Mesenchymal stem cell (in vitro differentiated cells and primary cell): ENCODE measurements at regions not wholly inside any gene's neighbourhood (a gene's known extent, or its start where the extent isn't known, plus 50 kb on each side); places are given as distances from the start of the nearest gene placed in this dataset.

Experiments
- DNase-seq: peaks from one replicate; pipeline ENCODE4 v3.0.0-alpha.2; 2013
- H2AFZ ChIP-seq: one replicate; pipeline ENCODE4 v1.6.1; 2013; ENCODE audit warnings: low read depth, mild to moderate bottlenecking, control low read depth, inconsistent platforms, low read length, moderate library complexity
- H2AK5ac ChIP-seq: 2 replicates; pipeline ENCODE4 v1.6.1; 2013; ENCODE audit warnings: low read length, moderate library complexity, mild to moderate bottlenecking, inconsistent platforms; ENCODE audit not compliant: severe bottlenecking
- H2BK120ac ChIP-seq: one replicate; pipeline ENCODE4 v1.6.1; 2013; ENCODE audit warnings: low read depth, mild to moderate bottlenecking, inconsistent platforms, low read length, moderate library complexity
- H2BK12ac ChIP-seq, 2 experiments: one replicate each; pipeline ENCODE4 v1.6.1; 2013; ENCODE audit warnings: inconsistent platforms in 2 of 2, low read length in 2 of 2, mild to moderate bottlenecking in 2 of 2, moderate library complexity in 2 of 2, control low read depth in 1 of 2
- H2BK15ac ChIP-seq: one replicate; pipeline ENCODE4 v1.6.1; 2013; ENCODE audit warnings: mild to moderate bottlenecking, low read depth, inconsistent platforms; ENCODE audit not compliant: poor library complexity, severe bottlenecking
- H2BK5ac ChIP-seq: 2 replicates; pipeline ENCODE4 v1.6.1; 2013; ENCODE audit warnings: low read depth, mild to moderate bottlenecking, low read length, control low read depth, inconsistent platforms; ENCODE audit not compliant: poor library complexity, severe bottlenecking
- H3K14ac ChIP-seq, 2 experiments: one replicate each; pipeline ENCODE4 v1.6.1; 2013; ENCODE audit warnings: inconsistent platforms in 2 of 2, low read length in 2 of 2, control low read depth in 1 of 2, mild to moderate bottlenecking in 1 of 2, moderate library complexity in 1 of 2
- H3K18ac ChIP-seq, 2 experiments: one replicate each; pipeline ENCODE4 v1.6.1; 2013; ENCODE audit warnings: inconsistent platforms in 2 of 2, low read length in 2 of 2, control low read depth in 1 of 2, low read depth in 1 of 2, mild to moderate bottlenecking in 1 of 2
- H3K23ac ChIP-seq, 2 experiments: one replicate each; pipeline ENCODE4 v1.6.1; 2013; ENCODE audit warnings: inconsistent platforms in 2 of 2, low read length in 2 of 2, mild to moderate bottlenecking in 2 of 2, moderate library complexity in 2 of 2, control low read depth in 1 of 2
- H3K27ac ChIP-seq: 2 replicates; pipeline ENCODE4 v1.5.1; 2013; ENCODE audit warnings: mild to moderate bottlenecking, moderate library complexity, low read length, control low read depth, inconsistent platforms; ENCODE audit not compliant: poor library complexity, severe bottlenecking
- H3K27me3 ChIP-seq, 2 experiments: 2 replicates each; pipeline versions ENCODE4 v1.6.1 to v1.7.0; 2013; ENCODE audit warnings: low read length in 2 of 2, mild to moderate bottlenecking in 2 of 2, moderate library complexity in 2 of 2, control low read depth in 1 of 2, inconsistent platforms in 1 of 2; ENCODE audit not compliant: control insufficient read depth in 1 of 2, insufficient read depth in 1 of 2
- H3K36me3 ChIP-seq, 2 experiments: 2 replicates each; pipeline versions ENCODE4 v1.6.1 to v1.7.0; 2013; ENCODE audit warnings: low read length in 2 of 2, control low read depth in 1 of 2, inconsistent platforms in 1 of 2, low read depth in 1 of 2, mild to moderate bottlenecking in 1 of 2; ENCODE audit not compliant: insufficient read depth in 2 of 2, control insufficient read depth in 1 of 2
- H3K4ac ChIP-seq, 2 experiments: one replicate each; pipeline ENCODE4 v1.6.1; 2013; ENCODE audit warnings: inconsistent platforms in 2 of 2, low read length in 2 of 2, mild to moderate bottlenecking in 2 of 2, moderate library complexity in 2 of 2, control low read depth in 1 of 2, low read depth in 1 of 2
- H3K4me1 ChIP-seq: 2 replicates; pipeline ENCODE4 v1.6.1; 2013; ENCODE audit warnings: low read depth, low read length, control low read depth; ENCODE audit not compliant: control insufficient read depth, insufficient read depth
- H3K4me2 ChIP-seq: 2 replicates; pipeline ENCODE4 v1.6.1; 2013; ENCODE audit warnings: low read length, mild to moderate bottlenecking, inconsistent platforms; ENCODE audit not compliant: poor library complexity, severe bottlenecking
- H3K4me3 ChIP-seq, 2 experiments: 2 replicates each; pipeline versions ENCODE4 v1.5.1 to v1.7.0; 2013; ENCODE audit warnings: low read length in 2 of 2, mild to moderate bottlenecking in 2 of 2, control low read depth in 1 of 2, low read depth in 1 of 2; ENCODE audit not compliant: insufficient read depth in 1 of 2
- H3K79me1 ChIP-seq: replicated peaks from 2 replicates; pipeline ENCODE4 v1.6.1; 2013; ENCODE audit warnings: mild to moderate bottlenecking, control low read depth, low read length, inconsistent platforms; ENCODE audit not compliant: poor library complexity, severe bottlenecking
- H3K9ac ChIP-seq: 2 replicates; pipeline ENCODE4 v1.7.0; 2013; ENCODE audit warnings: mild to moderate bottlenecking, low read length, moderate library complexity
- H3K9me3 ChIP-seq: 2 replicates; pipeline ENCODE4 v1.7.0; 2013; ENCODE audit warnings: mild to moderate bottlenecking, low read length; ENCODE audit not compliant: control insufficient read depth
- H4K8ac ChIP-seq: one replicate; pipeline ENCODE4 v1.6.1; 2013; ENCODE audit warnings: inconsistent platforms, mild to moderate bottlenecking, low read length, moderate library complexity
- H4K91ac ChIP-seq: one replicate; pipeline ENCODE4 v1.6.1; 2013; ENCODE audit warnings: mild to moderate bottlenecking, low read length, inconsistent platforms
- WGBS: methylation state at CpG from one replicate; pipeline ENCODE4 v1.1.7; 2013; ENCODE audit warnings: mixed read lengths; 5-methylcytosine and 5-hydroxymethylcytosine counted together

DNA sequence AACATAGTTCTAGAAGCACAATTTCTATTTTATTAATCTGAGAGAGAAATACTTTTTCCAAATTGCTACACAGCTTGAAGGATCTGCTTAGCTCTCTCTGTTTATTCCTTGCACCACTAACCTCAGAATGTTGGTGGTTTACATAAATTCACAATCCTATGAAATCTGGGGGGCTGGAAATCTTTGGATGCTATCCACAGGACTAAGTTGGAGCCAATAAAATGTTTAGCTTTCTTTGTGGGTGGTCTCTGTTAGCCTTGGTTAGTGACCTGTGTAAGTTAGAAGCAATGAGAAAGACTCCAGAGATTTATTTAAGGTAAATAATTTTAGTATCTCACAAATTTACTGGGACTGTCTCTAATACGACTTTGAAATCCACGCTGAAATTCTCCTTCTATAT lies 418.1 kb downstream of the ADGRL2 start:
- DNase-seq = no peak
- Histone ChIP-seq H3K36me3 (no peaks in the 10 kb centered on the region), H3K4me2 (no peak overlapping the region), H2AFZ (no peak overlapping the region), H2BK15ac (no peak overlapping the region), H3K9ac (no peak overlapping the region), H3K4ac (no peak overlapping the region), H3K27ac (no peak overlapping the region), H2BK5ac (no peak overlapping the region), H3K4me1 (no peaks in the 10 kb centered on the region), H3K23ac (no peak overlapping the region), H3K14ac (no peak overlapping the region), H3K79me1 (no peaks in the 10 kb centered on the region), H3K9me3 (no peaks in the 10 kb centered on the region), H2BK12ac (no peak overlapping the region), H2AK5ac (no peak overlapping the region), H4K91ac (no peak overlapping the region), H4K8ac (no peak overlapping the region), H3K18ac (no peak overlapping the region), H3K27me3 (no peaks in the 10 kb centered on the region), H3K4me3 (no peak overlapping the region), H2BK120ac (no peak overlapping the region)
- 100% methylated on average over 2 of the region's 2 CpGs for WGBS

DNA sequence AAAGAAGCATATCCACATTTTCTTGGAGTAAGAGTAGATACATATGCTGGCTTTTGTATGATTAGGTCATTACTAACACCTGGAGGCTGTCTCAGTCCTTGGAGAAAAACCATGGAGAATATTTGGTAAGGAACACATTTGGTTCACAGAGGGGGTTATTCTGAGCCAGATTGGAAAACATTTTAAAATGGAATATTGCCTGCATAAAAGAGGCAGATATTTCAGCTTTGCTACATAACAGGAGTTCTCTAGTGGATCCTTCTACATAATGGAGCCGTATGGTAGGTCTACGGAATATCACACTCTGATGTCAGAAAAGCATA lies 415.1 kb downstream of the ADGRL2 start:
- H2BK12ac ChIP-seq = no peak overlapping the region
- DNase-seq = no peak
- H3K4ac ChIP-seq = no peak overlapping the region
- no peak overlapping the region for H3K23ac ChIP-seq
- H2BK15ac ChIP-seq = no peak overlapping the region
- no peaks in the 10 kb centered on the region for H3K4me1 ChIP-seq
- H3K27me3 ChIP-seq = no peaks in the 10 kb centered on the region
- no peak overlapping the region for H3K14ac ChIP-seq
- no peaks in the 10 kb centered on the region for H3K36me3 ChIP-seq
- H3K9ac ChIP-seq = no peak overlapping the region
- no peaks in the 10 kb centered on the region for H3K9me3 ChIP-seq
- no peak overlapping the region for H2BK120ac ChIP-seq
- no peak overlapping the region for H4K91ac ChIP-seq
- H2BK5ac ChIP-seq = no peak overlapping the region
- no peak overlapping the region for H2AFZ ChIP-seq
- 97% methylated on average over 2 of the region's 2 CpGs for WGBS
- H3K18ac ChIP-seq = no peak overlapping the region
- H2AK5ac ChIP-seq = no peak overlapping the region
- no peak overlapping the region for H3K4me3 ChIP-seq
- H3K79me1 ChIP-seq = no peaks in the 10 kb centered on the region
- no peak overlapping the region for H3K27ac ChIP-seq
- no peak overlapping the region for H3K4me2 ChIP-seq
- no peak overlapping the region for H4K8ac ChIP-seq

DNA sequence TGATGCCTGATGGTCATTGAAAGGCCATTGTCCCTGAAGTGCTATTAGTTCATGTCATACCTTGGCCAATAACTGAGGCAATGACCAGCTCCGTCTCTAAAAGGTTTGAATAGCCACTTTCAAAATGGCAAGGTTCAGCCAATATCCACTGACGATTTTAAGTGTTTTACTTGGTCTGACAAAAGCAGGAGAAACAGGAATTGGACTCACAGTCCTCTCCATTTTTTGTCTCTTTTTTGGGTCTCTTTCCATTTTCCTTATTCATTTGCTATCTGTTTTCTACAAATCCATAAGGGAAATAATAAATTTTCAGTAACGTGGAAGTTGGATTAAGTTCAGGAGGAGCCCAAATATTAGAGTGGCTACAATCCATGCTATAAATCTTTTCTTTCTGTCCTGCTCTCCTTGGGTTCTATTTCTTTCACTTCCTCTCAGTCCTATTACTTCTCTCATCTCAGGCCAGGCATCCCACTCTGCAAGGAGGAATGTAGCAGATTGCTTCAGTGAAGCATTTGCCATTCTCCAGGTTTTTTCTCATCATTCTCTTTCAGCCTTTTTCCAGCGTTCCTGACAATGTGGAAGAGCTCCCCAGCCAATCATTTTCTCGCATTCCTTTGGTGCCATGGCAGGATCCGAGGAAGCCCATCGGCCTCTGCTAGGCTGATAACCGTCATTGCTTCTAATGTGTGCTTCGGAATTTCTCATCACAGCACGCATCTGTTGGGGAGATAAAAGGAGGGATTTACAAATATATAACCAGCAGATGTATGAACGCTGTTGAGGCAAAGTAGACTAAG lies 414.5 kb downstream of the ADGRL2 start:
- no peak for DNase-seq
- H3K36me3 ChIP-seq = no peaks in the 10 kb centered on the region
- H3K4me1 ChIP-seq = no peaks in the 10 kb centered on the region
- no peak overlapping the region for H2AFZ ChIP-seq
- 91% methylated on average over 11 of the region's 11 CpGs for WGBS
- H3K27me3 ChIP-seq = no peaks in the 10 kb centered on the region
- no peak overlapping the region for H4K91ac ChIP-seq
- no peak overlapping the region for H4K8ac ChIP-seq
- H3K9me3 ChIP-seq = no peaks in the 10 kb centered on the region
- H3K23ac ChIP-seq = no peak overlapping the region
- no peak overlapping the region for H2BK120ac ChIP-seq
- H3K27ac ChIP-seq = no peak overlapping the region
- H2BK12ac ChIP-seq = no peak overlapping the region
- H2BK15ac ChIP-seq = no peak overlapping the region
- H3K79me1 ChIP-seq = no peaks in the 10 kb centered on the region
- no peak overlapping the region for H3K4me2 ChIP-seq
- no peak overlapping the region for H3K14ac ChIP-seq
- H3K9ac ChIP-seq = no peak overlapping the region
- H2AK5ac ChIP-seq = no peak overlapping the region
- no peak overlapping the region for H3K18ac ChIP-seq
- H3K4ac ChIP-seq = no peak overlapping the region
- H3K4me3 ChIP-seq = no peak overlapping the region
- no peak overlapping the region for H2BK5ac ChIP-seq

DNA sequence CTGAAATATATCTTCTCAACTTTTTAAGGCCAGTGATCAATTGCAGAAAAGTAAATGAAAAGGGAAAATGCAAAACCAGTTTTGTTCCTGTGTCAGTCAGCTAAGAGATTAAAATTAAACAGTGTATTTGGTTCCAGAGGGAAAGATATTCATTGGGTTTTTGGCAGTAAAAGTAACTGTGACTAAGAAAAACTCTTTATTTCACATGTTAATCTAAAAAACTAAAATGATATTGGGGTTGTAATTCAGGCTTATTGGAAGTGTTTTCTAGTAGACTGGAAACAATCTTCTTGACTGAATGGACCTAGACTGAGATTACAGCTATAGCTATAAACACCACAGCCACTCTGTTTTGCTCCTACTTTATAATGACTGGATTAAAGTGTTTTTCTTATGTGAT lies 413.9 kb downstream of the ADGRL2 start:
- H4K91ac ChIP-seq = no peak overlapping the region
- no peak overlapping the region for H2BK15ac ChIP-seq
- H2BK5ac ChIP-seq = no peak overlapping the region
- no peak overlapping the region for H2BK120ac ChIP-seq
- H2AFZ ChIP-seq = no peak overlapping the region
- no peak overlapping the region for H3K14ac ChIP-seq
- H3K23ac ChIP-seq = no peak overlapping the region
- no peaks in the 10 kb centered on the region for H3K36me3 ChIP-seq
- H3K4me3 ChIP-seq = no peak overlapping the region
- no peak overlapping the region for H4K8ac ChIP-seq
- H3K27ac ChIP-seq = no peak overlapping the region
- H3K79me1 ChIP-seq = no peaks in the 10 kb centered on the region
- H3K4me1 ChIP-seq = no peaks in the 10 kb centered on the region
- H2BK12ac ChIP-seq = no peak overlapping the region
- no peak overlapping the region for H2AK5ac ChIP-seq
- no peak for DNase-seq
- no peak overlapping the region for H3K18ac ChIP-seq
- H3K4ac ChIP-seq = no peak overlapping the region
- H3K9ac ChIP-seq = no peak overlapping the region
- H3K4me2 ChIP-seq = no peak overlapping the region
- no peaks in the 10 kb centered on the region for H3K9me3 ChIP-seq
- H3K27me3 ChIP-seq = no peaks in the 10 kb centered on the region
